Ureter (tissue), 1 donor: ENCODE measurements at regions not wholly inside any gene's neighbourhood (a gene's known extent, or its start where the extent isn't known, plus 50 kb on each side); places are given as distances from the start of the nearest gene placed in this dataset.
"Not testable (repeated sequence)": the region's sequence is repeated elsewhere in the genome, so short reads cannot be mapped to it uniquely, and the experiment has no call there.

Source experiments
- DNase-seq: peaks from one replicate; pipeline ENCODE4 v3.0.0-alpha.2; 2020; ENCODE audit warnings: low spot score
- donor health status: DM: yes; HTN: yes; CAD: no.

DNA sequence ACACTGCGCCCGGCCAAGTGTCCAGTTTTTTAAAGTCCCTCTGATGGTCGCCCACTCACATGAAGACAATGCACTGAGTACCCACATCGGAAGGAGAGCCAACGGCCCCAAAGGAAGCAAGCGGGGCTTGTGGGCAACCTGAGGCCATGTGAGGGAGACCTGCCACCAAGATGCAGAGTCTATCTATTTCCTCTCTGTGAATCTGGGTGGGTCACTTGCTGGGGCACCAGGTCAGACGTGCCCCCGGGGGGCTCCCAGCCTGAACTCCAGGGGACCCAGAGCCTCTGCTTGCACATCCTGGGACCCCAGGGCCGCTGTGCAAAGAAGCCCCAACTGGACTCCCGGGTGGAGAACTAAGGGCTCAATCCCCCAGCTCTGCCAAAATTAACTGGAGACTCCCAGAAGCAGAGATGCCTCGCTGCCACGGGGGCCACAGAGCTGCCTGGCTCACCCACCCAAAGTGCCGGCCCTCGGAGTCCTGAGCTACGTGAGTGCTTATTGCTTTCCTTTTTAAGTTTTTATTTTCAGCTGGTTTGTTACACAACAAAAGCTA, 106.4 kb downstream of the BRD1 start:
- DNase-seq: no peak

DNA sequence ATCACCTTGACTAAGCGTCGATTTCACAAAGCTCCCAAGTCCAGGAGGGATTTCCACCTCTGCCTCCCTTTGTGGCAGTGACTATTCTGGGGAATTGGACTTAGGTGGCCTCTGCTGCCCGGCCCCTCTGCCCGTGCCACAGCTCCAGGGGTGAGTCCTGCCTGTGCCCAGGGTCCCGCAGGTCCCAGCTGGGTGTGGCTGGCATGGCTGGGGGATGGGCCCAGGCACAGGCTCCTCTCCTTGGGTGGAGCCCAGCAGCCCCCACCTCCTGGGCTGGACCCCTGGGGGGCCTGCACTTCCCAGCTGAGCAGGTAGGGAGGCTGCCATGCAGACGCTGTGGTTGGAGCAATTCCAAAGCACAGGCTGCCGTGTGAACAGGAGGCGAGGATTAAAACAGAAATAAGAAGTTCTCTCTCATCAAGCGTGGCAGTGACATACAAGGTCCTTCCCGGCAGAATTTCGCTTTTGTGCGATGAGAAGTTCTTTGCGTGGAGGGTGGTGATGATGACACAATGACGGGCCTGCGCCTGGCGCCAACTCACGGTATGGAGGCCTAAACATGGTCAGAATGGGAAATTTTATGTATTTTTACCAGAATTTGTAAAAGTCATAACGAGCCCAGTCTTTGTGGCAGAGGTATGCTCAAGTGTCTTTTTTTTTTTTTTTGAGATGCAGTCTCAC, 107.3 kb downstream of the BRD1 start:
- no peak for DNase-seq

DNA sequence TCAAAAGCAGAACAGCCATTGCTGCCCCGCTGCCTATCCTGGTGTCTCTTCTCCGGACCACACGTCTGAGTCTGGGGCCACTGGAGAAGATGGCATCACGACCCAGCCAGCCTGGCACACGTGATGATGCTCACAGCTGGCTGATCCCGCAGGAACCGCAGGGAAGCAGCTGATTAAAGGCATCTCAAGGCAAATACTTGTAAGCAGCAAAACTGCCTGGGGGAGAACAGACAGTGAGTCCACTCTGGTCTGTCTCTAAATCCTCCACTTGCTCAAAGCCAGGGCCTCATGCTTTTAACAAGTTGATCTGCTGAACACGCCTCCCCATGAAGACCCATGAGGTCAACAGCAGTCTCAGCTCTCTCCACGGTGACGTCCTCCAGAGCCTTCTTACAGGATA, 108.6 kb downstream of the BRD1 start:
- DNase-seq: no peak

DNA sequence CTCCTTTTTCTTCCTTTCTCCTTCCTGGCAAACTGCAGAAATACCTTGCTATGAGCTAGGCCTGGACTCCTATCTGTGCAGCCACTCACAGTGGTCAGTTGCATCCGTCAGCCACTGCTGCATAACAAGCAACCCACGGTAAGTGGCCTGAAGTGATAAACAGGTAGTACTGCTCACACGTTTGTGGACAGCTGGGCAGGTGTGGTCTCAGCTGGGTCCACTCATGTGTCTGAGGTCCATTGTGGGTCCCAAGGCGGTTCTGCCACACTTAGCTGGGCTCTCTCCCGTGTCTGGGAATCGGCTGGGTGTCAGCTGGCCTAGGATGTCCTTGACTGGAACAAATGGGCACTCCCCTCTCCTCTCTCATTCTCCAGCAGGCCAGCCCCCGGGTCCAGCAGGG, 109.3 kb downstream of the BRD1 start:
- no peak for DNase-seq

DNA sequence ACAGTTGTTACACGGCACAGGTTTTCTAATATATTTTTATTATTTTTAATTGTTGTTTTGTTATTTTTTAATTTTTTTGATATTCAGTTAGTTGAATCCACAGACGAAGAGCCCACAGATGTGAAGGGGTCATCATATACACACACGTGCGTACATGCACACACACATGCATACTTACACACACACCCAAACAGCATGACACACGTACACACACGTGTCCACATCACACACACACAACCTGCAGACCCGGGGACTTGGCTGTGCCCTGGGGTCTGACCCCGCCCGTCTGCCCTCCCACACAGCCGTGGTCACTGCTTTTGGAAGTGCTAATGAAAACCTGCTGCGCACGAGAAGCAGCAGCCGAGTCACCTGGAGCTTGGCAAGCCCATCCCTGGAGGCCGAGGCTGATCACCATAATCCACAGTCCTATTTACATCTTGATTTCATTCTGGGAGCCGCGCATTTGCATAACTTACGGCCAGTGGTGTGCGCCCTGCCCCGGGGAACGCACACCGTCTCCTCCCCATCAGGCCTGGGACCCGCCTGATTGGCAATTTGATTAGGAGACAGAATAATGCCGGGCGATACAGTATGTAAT, 110.3 kb downstream of the BRD1 start:
- no peak for DNase-seq

DNA sequence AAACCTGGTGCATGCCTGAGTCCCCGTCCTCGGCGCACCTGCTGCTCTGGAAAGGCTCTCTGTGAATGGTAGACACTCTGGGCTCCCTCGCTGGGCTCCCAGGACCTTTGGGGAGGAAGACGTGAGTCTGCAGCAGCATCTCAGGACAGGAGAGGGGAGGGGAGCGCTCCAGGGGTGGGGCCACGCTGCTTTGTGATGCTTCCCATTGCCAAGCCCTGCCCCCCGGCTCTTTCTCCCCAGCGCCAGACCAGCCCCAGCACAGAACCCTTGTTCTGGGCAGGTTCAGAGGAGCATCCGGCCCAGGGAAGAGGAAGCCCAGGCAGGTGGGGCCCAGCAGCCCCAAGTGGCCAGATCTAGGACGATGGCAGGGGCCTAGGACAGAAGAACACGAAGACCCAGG, 111.2 kb downstream of the BRD1 start:
- DNase-seq: no peak

DNA sequence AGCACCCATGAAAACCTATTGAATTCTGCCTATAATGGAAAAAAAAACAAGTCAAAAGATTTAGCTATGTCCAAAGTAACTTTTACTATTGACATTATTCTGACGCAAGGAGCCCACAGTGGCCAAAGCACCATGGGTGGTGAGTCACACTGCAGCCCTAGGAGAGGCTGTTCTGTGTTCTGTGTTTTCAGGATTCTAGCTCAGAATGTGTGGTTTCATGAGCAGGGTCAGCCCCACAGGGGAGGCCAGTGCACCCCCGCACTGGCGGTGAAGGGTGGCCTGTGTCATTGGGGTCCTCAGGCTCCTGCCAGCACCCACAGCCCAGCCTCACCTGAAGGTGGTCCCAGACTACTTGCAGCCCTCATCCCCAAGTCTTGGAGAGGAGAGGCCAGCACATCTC, 112.2 kb downstream of the BRD1 start:
- no peak for DNase-seq

DNA sequence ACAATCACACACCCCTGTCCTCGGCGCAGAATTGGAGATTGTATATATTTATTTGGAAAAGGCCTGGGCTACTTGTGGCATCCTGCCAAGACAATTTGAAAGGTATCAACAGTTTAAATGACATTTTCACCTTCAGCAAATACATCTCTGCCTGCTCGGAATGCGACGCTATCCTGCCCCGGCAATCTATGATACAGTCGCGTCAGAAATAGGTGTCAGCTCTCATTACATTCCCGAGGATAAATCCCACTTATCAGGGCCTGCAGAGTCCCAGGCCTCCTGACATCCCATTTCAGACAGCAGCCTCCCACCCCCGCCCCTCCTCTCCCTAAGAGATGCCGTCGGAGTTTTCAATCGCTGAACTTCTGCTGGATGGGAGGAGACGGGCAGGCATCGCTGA, 114.7 kb downstream of the BRD1 start:
- no peak for DNase-seq

DNA sequence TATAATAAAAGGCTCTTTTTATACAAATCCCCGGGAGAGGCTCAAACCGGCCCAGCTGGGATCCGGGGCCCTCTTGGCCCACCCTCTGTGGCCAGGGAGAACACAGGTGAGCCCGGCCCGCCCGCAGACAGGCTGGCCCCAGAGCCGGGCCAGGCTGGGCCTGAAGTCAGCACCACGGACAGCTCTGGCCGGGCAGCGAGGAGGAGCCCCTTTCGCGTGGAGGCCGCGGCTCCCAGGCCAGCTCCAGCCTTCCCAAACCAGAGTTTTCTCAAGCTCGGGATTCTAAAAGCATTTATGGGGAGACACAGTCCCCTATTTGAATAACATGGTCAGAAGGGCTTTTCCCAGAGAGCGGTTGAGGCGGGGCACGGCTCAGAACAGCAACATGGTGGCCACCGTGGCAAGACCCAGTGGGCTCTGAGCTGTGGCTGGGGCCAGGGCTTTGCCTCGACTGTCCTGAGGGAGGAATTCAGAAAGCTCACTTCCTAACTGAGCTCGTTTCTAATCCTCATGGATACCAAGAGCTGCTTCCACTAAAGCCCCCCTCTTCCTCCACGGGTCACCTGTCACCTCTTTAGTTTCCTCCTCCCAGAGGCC, 115.4 kb downstream of the BRD1 start:
- DNase-seq: no peak

DNA sequence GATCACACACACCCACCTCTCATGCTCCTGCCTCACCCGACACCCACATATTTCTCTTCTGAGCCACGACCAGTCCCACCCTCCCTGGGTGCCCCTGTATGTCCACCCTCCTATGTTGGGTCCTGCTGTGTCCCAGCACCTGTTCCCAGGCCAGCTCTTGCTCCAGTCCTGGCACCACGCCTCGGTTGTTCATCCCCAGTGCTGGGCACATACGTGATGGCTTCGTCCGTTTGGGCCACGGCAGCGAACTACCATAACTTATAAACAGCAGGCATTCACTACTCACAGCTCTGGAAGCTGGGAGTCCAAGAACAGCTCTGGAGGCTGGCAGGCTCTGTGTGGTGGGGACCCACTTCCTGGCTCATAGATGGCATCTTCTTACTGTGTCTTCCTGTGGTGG, 116.9 kb downstream of the BRD1 start:
- no peak for DNase-seq

DNA sequence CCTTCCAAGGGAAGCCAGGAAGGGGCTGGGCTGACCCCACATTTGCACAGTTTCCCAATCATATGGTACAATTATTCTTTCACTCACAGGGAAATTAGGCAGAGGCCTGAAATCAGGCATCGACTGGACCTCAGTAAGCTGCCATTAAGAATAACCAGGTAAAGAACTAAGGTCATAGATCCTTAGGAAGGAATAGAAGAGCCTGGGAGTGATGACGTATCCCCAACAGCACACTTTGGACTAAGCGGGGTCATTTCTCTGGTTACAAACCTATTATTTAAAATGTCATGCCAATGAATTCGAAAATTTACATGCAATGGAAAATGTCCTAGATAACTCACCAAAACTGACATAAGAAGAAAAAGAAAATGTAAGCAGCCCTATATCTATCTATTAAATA, 118.2 kb downstream of the BRD1 start:
- DNase-seq: no peak

DNA sequence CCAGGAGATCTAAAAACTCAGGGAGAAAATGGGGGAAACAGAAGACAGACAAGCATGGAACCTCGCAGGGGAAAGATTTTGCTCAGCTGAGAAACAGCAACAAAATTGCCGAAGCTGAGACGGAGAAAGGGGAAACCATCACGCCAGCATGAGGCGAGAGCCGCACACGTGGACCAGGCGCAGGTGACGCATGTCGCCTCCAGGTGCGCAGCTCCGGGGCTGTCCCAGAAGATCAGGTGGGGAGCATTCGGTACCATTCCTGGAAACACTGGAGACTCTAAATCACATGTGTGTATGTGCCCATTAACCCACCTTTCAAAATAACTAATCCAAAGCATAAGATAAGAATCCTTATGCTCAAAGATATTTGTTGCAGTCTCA, 121.7 kb downstream of the BRD1 start:
- no peak for DNase-seq

DNA sequence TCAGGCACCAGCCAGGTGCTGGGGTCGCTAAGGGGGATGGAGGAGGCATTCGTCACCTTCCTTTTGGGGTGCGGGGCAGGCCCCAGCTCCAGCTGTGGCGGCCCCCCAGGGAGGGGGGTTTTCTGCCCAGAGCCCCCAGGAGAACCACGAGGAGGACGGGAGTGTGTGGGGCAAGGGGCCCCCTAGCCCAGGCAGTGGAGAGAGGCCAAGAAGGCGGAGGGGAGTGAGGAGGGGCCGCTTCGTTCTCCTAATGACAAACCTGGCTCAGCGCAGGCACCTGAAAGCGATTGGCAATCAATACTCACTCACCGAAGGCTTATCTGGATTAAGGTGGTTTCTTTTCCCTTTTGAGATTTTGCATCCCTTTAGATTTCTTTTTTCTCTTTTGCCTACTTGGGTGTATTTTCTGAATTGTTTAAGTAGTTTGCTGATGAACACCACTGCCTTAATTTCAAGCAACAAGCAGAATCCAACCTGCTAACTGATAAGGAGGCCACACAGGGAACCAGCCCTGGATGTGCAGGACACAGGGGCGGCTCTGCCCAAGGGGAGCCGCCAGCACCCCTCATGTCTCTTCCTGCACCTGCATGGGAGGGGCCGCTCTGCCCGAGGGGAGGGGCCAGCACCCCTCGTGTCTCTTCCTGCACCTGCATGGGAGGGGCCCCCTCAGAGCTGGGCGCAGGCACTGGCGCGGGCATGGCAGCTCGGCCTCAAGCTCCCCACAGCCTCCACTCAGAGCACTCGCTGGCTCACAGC, 122.3 kb downstream of the BRD1 start:
- DNase-seq: no peak

DNA sequence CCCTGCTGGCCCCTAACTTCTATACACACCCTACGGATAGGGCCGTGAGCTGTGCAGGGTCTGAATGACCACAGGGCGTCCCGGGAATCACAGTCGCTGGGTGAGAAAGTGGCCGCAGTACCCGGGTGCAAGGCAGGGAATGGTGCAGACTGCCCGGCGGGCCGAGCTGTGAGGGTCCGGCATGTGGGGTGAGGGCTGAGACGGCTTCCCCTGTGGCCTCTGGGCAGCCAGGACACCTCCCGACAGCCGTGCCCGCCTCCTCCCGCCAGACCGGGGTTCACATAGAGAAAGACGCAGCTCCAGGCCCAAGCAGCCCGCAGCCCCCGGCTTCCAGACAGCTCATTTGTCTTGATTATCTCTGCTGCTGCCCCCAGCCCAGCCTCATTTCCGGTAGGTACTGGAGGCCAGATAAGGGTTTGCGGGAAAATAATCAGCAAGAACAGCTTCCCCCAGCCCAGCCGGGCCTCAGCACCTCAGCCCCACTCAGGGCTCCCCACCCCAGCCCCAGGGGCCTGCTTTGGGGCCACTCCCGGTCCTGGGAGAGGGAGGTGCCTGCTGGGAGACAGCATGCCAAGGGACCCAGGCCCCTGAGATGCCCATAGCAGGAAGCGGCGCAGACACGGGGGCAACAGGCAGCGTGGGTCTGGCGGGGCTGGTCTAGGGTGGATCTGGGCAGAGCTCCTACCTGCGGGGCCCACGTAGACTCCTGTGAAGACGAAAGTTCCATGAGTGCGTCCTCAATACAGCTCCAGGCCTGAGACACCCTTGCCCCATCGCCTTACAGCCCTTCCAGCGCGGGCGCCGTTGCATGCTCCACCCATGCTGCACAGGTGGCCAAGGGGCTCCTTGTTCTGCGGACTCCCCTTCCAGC, 123.1 kb downstream of the BRD1 start:
- DNase-seq: no peak

DNA sequence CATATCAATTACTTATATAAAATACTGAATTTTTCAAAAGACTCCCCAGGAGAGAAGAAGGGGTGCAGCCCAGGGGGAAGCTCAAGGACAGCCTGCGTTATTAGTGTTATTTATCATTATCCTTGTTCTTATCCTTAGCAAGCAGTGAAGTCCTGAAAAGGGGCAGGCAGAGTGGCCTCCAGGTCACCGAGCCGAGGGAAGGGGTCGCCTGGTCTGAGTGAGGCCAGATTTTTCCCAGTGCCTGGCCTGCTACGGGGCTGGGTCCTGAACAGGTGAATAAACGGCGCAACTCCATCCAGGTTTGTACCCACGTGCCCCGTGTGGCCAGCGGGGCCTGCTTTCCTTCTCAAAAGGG, 123.7 kb downstream of the BRD1 start:
- no peak for DNase-seq

DNA sequence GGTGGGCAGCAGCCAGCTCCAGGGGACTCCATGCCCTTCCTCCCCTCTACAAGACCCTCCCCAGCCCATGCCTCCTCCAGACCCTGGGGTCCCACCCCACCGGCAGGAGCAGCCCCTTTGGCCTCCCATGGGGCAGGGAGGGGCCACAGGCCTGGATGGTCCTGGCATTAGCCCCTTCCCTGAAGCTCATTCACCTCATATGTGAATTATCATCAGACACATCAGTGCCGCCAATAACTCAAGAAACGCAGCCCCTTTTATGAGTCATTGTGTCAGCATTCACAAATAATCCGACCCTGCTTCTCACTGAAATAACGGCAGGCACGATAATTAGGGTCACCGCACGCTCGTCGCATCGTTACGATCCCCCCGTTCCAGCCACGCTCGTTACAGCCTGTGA, 124.2 kb downstream of the BRD1 start:
- DNase-seq: no peak

DNA sequence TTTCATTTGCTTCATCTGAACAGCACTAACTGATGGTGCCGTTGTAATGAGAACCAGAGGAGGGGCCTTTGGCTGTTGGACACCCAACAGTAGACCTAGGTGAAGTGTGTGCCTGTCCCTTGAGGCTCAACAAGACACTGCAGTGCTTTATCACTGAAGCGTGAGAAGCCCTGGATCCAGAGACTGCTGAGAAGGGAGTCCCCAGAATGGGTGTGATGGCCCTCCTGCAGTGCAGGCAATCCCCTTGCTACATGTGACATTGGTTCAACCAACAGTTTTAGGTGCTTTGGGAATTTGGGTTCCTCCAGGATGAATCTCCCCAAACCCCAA, 125.6 kb downstream of the BRD1 start:
- no peak for DNase-seq

DNA sequence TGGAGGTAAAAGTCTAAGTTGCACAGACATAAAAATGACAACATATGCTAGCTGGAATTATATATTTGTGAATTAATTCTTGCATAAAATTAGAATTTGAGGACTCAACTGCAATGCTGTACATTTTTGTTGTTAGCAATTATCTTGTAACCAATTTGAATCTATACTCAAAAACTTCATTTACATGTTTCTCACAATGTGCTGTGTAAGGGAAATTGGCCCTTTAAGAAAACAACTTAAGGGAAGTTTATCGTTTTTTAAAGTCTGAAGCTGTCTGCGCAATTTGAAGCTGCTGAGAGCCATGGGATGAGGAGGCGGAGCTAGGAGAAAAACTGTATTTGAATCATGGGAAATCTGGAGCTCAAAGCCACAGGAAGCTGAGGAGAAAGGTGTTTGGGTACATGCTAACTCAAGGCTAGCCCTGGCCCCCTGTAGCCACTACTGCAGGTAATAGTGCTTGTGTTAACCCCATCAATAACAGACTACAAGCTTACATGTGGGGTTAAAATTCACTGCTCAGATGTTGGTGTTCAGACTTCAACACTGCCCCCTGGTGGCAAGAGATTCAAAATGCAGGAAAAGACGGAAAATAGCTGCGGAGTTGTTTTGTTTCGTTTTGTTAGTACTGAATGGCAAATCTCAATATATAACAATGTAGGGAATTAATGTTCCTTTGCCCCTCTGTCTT, 126.1 kb downstream of the BRD1 start:
- no peak for DNase-seq

DNA sequence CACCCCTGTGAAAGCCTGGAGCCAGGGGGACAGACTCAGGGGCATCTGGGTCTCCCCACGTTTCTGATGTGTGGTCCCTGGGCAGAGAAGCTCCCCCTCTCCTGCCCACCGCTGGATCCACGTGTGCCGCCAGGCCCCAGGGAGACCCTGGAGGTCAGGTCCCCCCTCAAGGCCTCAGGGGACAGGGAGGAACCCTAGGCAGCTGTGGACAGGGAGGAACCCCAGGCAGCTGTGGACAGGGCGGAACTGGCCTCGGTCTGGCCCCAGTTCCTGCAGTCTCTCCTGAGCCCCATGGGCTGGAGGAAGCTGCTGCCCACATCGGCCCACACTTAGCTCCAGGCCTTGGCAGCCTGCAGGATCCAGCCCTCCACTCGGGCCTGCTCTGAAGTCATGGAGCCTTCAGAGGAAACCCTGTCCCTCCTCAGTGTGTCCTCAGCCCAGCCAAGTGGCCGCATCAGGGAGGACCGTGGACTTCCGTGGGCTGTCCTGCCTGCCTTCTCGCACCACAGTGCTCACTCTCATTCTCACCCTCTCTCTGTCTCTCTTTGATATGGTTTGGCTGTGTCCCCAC, 127.7 kb downstream of the BRD1 start:
- no peak for DNase-seq

DNA sequence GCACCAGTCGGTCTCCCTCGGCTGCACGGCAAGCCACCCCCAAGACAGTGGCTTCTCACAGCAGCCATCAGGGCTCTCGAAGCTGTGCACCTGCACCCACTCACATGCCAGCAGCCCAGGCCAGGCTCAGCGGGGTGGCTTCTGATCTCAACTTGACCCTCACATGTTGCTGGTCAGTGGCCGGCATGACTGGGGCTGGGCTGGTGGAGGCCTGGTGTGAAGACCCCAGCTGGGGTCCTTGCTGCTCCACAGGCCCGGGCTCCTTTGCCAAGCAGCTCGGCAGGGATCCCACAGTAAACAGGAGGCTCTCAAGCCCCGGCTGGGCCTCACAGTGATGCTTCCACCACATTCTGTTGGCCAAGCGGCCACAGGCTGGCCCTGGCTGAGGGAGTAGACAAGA, 128.2 kb downstream of the BRD1 start:
- peak; percentile 26 for DNase-seq

DNA sequence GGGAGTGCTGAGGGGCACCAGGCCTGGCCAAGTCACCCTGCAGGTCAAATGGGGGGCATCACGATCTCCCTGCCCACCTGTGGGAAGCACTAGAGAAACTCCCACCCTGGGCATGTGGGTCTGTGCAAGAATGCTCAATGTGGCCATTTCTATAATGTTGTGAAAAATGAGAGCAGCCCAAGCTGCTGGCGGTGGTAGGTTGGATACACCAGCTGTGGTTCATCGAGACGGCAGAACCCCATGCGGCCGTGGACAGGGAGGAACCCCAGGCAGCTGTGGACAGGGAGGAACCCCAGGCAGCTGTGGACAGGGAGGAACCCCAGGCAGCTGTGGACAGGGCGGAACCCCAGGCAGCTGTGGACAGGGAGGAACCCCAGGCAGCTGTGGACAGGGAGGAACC, 129.1 kb downstream of the BRD1 start:
- not testable (repeated sequence) for DNase-seq
